GM18511 (cell line): ENCODE measurements at regions not wholly inside any gene's neighbourhood (a gene's known extent, or its start where the extent isn't known, plus 50 kb on each side); places are given as distances from the start of the nearest gene placed in this dataset.

Experiments
- ATAC-seq: cut with Tn5 transposase; IDR thresholded peaks from one replicate; pipeline ENCODE4 v1.9.1; 2021; ENCODE audit warnings: mild to moderate bottlenecking, moderate library complexity; ENCODE audit not compliant: unreplicated experiment

GRCh38 chr16:6035161-6035560 is 937.6 kb upstream of the EEF2KMT start:
- ATAC-seq = no peak

GRCh38 chr16:6034511-6034910 is 936.9 kb upstream of the EEF2KMT start:
- no peak for ATAC-seq

GRCh38 chr16:6032438-6032837 is 934.8 kb upstream of the EEF2KMT start:
- ATAC-seq = no peak

GRCh38 chr16:6031567-6031966 is 934.0 kb upstream of the EEF2KMT start:
- no peak for ATAC-seq

GRCh38 chr16:6031102-6031501 is 933.5 kb upstream of the EEF2KMT start:
- no peak for ATAC-seq

GRCh38 chr16:6027733-6028132 is 930.1 kb upstream of the EEF2KMT start:
- no peak for ATAC-seq

GRCh38 chr16:6023449-6023848 is 925.9 kb upstream of the EEF2KMT start:
- no peak for ATAC-seq

- no peak for ATAC-seq
These were observed 923.8 kb upstream of the EEF2KMT start for GRCh38 chr16:6021276-6021943.

- no peak for ATAC-seq
These were observed 922.8 kb upstream of the EEF2KMT start for GRCh38 chr16:6020162-6020985.

GRCh38 chr16:6019490-6019991 is 921.9 kb upstream of the EEF2KMT start:
- no peak for ATAC-seq

GRCh38 chr16:6018848-6019489 is 921.4 kb upstream of the EEF2KMT start:
- no peak for ATAC-seq

- no peak for ATAC-seq
These were observed 919.1 kb upstream of the EEF2KMT start for GRCh38 chr16:6016530-6017184.

GRCh38 chr16:6012716-6013115 is 915.1 kb upstream of the EEF2KMT start:
- ATAC-seq = no peak

GRCh38 chr16:6009151-6009550 is 911.6 kb upstream of the EEF2KMT start:
- ATAC-seq = no peak

- no peak for ATAC-seq
These were observed 911.1 kb upstream of the EEF2KMT start for GRCh38 chr16:6008670-6009069.

GRCh38 chr16:5993356-5993755 is 895.8 kb upstream of the EEF2KMT start:
- no peak for ATAC-seq

GRCh38 chr16:5982979-5983378 is 885.4 kb upstream of the EEF2KMT start:
- ATAC-seq = no peak

GRCh38 chr16:5979905-5980550 is 882.4 kb upstream of the EEF2KMT start:
- ATAC-seq = no peak

- no peak for ATAC-seq
These were observed 879.7 kb upstream of the EEF2KMT start for GRCh38 chr16:5977329-5977728.

- ATAC-seq = no peak
These were observed 875.2 kb upstream of the EEF2KMT start for GRCh38 chr16:5972747-5973146.

GRCh38 chr16:5971924-5972323 is 874.3 kb upstream of the EEF2KMT start:
- ATAC-seq = no peak
